Keratinocyte (primary cell): ENCODE measurements at regions not wholly inside any gene's neighbourhood (a gene's known extent, or its start where the extent isn't known, plus 50 kb on each side); places are given as distances from the start of the nearest gene placed in this dataset.

ENCODE experiments used
- CTCF ChIP-seq, 3 experiments: IDR thresholded peaks in 1 of 3; conservative IDR thresholded peaks in 1 of 3; optimal IDR thresholded peaks in 1 of 3; 2 replicates in 2 of 3; 3 replicates in 1 of 3; pipeline versions ENCODE3 to v1.5.1; 2011; ENCODE audit warnings: low read length in 3 of 3, mild to moderate bottlenecking in 3 of 3, moderate library complexity in 2 of 3, control low read depth in 1 of 3, inconsistent platforms in 1 of 3; ENCODE audit not compliant: insufficient read depth in 2 of 3; ENCODE audit errors: extremely low read depth in 1 of 3
- EZH2 ChIP-seq: IDR thresholded peaks from one replicate; pipeline ENCODE4 v1.6.1; 2012; ENCODE audit warnings: inconsistent platforms, mild to moderate bottlenecking, low read length, moderate library complexity

- TF ChIP-seq CTCF (optimal IDR thresholded peaks at IDR 0.05 in 1 of 3, IDR thresholded peaks at IDR 0.05 in 1 of 3, conservative IDR thresholded peaks at IDR 0.05 in 1 of 3; ENCODE audit: extremely low read depth in 1 of 3, insufficient read depth in 2 of 3, low read length in 3 of 3) (no peak), EZH2 (no peak)
These were observed 164.1 kb upstream of the CELF4 start for GRCh38 chr18:37729716-37730115.
